NCI-H82 treated with DMSO at 0.1 percent for 48 hours (cell line): ENCODE measurements at regions not wholly inside any gene's neighbourhood (a gene's known extent, or its start where the extent isn't known, plus 50 kb on each side); places are given as distances from the start of the nearest gene placed in this dataset.

Source experiments
- DNase-seq: peaks from one replicate; lab custom pipeline; 2025; ENCODE audit not compliant: unreplicated experiment; lab: John Stamatoyannopoulos, UW

DNA sequence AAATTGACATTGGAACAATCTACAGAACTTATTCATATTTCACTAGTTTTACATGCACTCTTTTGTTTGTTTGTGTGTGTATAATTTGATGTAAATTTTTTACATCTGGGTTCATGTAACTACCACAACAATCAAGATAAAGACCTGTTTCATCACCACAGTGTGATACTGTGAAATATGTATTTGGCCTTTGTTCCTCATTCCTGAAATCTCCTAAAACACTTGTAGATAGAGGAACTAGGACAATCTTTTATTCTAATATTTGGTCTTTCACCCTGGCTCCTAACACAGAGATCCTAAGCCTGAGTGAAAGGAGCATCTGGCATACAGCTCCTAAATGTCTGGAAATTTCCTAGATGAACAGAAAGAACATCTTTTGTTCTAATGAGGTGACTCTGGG lies 155.0 kb upstream of the GPR149 start:
- DNase-seq = no peak

DNA sequence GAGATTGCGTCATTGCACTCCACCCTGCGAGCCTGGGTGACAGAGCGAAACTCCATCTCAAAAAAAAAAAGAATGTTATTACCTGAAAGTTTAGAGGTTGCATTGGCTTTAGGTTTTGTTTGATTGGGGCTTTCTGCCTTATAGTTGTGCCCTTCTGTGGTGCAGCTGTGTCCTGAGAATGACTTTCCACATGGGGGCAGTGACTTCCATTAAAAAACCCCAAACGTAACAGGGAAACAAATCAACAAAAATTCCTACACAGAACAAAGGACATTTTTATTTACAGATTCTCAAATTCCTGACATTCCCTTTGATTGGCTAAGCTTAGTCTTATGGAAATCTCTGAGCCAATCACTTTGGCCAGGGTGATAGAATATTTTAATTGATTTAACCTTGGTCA lies 154.1 kb upstream of the GPR149 start:
- DNase-seq = no peak

GRCh38 chr3:154583086-154583634 lies 153.2 kb upstream of the GPR149 start:
- DNase-seq = no peak

DNA sequence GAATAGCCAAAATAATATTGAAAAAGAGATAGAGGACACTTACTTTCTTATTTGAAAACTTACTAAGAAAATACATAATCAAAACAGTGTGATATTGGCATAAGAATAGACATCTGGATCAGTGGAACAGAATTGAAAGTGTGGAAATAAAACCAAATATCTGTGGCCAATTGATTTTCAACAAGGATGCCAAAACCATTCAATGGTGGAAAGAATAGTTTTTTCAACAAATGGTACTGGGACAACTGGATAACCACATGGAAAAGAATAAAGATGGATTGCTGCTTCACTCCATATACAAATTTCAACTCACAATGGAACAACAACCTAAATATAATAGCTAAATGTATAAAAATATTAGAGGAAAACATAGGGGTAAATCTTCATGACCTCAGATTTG lies 152.5 kb upstream of the GPR149 start:
- DNase-seq = no peak

DNA sequence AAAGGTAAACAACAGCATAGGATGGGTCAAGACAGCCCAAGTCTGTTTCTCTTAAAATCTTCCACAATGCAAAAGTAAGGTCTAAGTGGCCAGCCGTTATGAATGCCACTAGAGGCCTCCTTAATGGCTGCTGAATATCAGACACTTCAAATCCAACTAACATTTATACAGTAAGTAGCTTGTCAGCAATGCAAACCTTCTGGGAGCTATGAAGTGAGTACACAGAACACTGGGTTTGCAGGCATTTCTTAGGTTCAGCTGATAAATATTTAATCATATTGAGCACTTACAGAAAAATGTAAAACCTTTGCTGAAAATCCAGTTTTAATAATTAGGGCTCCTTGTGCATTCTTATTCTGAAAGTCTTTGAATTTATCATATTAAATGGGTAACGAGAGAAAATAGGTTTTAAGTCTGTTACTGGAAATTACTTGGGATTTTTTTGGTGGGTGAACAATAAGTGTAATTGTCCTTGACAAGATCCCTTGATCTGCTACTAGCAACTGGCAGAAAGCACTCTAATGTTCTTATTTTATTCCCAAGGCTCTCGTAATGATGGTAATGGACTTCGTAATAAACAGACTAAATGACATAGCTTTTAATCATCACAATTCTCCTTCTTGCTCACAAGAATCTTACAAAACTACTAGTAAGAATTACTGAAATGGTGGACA lies 141.7 kb upstream of the GPR149 start:
- DNase-seq = peak; percentile 66

GRCh38 chr3:154568064-154568463 lies 138.1 kb upstream of the GPR149 start:
- DNase-seq = no peak

DNA sequence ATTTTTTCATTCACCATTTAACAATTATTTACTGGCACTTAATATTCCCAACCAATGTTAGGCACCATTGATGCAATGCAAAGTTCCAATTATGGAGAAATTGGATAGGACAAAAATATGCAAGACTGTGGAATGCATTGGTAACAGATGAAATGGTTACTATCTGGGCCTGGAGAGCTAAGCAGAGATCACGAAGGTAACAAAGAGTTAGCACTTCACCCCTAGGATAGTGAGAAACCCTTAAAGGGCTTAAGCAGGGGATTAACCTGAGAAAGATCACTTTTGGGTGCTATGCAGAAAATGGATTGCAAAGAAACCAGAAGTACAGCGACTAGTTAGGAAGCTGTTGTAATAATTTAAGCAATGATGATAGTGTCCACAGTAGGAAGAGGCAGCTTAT lies 129.6 kb upstream of the GPR149 start:
- DNase-seq = no peak

- no peak for DNase-seq
These were observed 122.3 kb upstream of the GPR149 start for GRCh38 chr3:154552338-154552737.

DNA sequence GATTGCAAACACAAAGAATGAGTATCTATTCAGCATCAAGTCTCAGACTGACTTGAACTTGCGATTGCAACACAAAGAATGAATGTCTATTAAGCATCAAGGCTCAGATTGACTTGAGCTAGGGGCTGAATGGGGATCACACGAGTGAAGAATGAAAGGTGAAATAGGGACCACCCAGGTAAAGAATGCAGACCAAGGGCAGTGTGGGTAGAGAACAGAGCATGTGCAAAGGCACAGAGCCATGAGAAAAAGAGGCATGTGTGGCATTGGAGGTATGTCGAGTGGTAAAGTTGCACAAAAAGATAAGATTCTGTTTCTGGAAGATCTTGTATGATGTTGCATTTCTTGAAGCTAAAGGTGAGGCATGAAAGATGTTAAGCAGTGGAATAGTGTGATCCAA lies 119.4 kb upstream of the GPR149 start:
- no peak for DNase-seq

- no peak for DNase-seq
These were observed 118.4 kb upstream of the GPR149 start for GRCh38 chr3:154548341-154548740.

DNA sequence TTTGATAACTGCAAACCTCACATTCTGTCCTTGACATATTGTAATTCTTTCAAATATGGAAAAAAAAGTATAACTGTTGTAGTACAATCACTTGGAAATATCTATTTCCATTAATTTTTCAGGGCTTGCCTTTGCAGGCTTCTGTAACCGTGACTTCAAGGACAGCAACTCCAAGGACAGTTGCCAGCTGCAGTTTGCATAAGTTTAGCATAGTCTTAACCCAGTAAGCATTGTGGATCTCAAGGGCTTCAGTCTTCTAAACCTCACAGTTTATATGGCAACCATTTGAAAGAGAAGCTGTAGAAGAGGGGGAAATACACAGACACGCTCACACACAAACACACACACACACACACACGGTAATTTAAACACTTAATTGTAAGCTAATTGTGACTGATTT lies 112.8 kb upstream of the GPR149 start:
- no peak for DNase-seq

GRCh38 chr3:154540950-154541604 lies 111.1 kb upstream of the GPR149 start:
- no peak for DNase-seq

DNA sequence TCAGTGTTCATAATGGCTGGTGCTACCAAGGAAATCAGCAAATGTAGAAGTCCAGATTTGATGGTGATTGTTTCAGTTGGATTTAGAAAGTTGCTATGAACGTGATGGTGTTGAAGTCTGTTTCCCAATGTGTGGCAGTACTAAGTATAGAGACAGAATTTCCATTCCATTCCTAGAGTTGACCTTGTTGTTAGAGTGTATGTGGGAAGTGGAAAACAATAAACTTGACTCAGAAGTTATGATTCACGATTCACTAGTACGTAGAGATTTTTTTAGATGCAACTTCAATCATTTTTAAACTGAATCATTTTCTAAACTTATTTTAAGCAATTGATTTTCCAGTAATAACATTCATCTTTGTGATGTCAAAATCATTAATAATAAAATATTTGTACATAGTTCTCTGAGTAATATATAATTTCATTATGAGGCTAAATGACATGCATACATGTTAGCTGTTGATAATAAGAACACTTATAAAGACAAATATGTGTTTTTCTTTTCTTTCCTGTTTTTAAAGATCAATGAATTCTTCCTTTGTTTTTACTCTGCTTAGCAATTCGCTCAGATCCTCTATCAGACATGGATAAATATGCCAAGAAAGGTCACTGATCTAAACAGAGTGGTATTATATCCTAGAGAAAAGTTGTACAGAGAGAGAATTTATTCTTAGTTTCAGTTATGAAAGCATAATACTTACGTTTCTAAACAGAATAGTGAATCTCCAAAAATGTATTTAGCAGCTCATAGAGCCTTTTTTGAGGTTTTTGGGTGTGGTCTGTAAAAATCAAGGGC lies 108.8 kb upstream of the GPR149 start:
- no peak for DNase-seq

- DNase-seq = no peak
These were observed 106.8 kb upstream of the GPR149 start for GRCh38 chr3:154536751-154537150.

- no peak for DNase-seq
These were observed 92.1 kb upstream of the GPR149 start for GRCh38 chr3:154522036-154522602.

DNA sequence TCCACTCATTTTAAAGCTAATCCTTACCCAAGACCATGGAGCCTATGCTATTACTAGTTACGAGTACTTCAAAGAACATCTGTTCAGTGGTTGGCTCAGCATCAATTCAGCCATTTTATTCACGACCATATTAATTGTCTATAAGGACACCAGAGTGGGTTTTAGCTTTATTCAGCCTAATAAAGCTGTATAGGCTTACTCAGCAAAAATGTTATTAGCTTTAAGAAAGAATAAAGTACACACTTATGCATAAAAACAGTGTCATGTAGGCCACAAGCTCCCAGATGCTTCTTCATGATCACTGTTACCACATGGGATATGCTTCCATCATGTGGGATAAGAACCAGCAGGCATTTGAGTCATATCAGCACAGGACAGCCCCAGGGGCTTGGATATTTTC lies 87.4 kb upstream of the GPR149 start:
- no peak for DNase-seq

- DNase-seq = no peak
These were observed 85.9 kb upstream of the GPR149 start for GRCh38 chr3:154515921-154516320.

DNA sequence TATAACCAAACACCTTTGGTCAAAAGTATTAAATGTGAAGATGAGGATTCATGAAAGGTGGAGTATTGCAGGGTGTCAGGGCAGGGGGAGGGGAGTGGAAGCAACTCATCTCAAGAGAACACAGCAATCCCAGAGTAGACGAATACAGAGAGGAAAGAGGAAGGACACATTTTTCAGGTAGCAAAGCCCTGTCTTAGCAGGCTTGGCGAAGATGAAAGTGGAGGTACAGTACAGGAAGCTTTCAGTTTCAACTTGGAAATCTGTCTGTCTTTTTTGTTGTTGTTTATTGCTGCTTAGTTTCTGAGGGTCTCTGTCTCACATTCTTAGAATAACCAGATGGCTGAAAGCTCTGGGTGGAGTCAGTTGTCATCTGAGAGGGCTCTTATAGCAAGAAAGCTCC lies 80.8 kb upstream of the GPR149 start:
- no peak for DNase-seq

DNA sequence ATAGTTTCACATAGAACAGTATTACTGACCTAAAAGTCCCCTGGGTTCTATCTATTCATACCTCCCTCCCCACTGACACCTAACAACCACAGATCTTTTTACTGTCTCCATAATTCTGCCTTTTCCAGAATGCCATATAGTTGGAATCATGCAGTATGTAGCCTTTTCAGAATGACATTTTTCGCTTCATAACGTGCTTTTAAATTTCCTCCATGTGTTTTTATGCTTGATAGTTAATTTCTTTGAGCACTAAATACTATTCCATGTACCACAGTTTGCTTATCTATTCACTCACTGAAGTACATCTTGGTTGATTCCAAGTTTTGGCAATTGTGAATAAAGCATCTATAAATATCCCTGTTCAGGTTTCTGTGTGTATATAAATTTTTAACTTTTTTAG lies 77.7 kb upstream of the GPR149 start:
- no peak for DNase-seq

GRCh38 chr3:154496978-154497377 lies 67.0 kb upstream of the GPR149 start:
- DNase-seq = no peak

DNA sequence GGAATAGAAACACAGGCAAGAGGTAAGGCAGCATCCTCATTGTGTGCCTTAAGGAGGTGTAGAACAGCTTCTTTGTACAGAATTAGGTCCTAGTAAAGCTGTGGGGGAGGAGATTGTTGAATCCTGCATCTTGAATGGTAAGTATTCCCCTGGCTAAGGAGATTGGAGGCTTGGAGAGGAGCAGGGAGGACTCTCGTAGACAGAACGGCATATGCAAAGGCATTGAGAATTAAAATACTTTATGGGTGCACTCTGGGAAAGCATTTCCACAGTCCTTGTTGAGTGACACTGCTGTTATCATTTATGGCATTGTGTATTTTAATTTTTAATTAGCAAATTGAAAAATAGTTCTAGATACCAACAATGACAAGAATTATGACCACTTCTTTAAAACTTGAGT lies 66.5 kb upstream of the GPR149 start:
- no peak for DNase-seq

DNA sequence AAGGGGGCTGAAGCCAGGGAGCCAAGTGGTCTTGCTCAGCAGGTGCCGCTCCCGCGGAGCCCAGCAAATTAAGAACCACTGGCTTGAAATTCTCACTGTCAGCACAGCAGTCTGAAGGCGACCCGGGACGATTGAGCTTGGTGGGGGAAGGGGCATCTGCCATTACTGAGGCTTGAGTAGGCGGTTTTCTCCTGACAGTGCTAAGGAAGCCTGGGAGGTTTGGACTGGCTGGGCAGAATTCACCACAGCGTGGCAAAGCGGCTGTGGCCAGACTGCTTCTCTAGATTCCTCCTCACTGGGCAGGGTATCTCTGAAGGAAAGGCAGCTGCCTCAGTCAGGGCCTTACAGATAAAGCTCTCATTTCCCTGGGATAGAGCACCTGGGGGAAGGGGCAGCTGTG lies 57.0 kb upstream of the GPR149 start:
- no peak for DNase-seq
